GM12872 (cell line): ENCODE measurements at regions not wholly inside any gene's neighbourhood (a gene's known extent, or its start where the extent isn't known, plus 50 kb on each side); places are given as distances from the start of the nearest gene placed in this dataset.

Experiments
- TF ChIP-seq, protein P1 (sequence below): IDR thresholded peaks from 3 replicates; pipeline ENCODE4 v1.5.1; 2011; ENCODE audit warnings: low read depth, mild to moderate bottlenecking, low read length, moderate library complexity; ENCODE audit not compliant: insufficient read depth

DNA sequence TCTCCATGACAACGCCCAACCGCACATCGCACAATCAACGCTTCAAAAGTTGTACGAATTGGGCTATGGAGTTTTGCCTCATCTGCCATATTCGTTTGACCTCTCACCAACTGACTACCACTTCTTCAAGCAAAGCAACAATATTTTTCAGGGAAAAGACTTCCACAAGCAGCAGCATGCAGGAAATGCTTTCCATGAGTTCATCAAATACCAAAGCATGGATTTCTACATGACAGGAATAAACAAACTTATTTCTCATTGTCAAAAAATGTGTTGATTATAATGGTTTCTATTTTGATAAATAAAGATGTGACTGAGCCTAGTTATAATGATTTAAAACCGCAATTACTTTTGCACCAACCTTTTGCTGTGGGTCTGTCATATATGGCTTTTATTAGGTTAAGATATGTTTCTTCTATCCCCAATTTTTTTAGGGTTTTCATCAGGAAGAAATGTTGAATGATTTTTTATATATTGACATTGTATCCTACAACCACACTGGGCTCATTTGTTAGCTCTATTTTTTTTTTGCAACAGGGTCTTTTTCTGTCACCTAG, 138.4 kb downstream of the PWWP3B start:
- TF ChIP-seq, protein P1, sequence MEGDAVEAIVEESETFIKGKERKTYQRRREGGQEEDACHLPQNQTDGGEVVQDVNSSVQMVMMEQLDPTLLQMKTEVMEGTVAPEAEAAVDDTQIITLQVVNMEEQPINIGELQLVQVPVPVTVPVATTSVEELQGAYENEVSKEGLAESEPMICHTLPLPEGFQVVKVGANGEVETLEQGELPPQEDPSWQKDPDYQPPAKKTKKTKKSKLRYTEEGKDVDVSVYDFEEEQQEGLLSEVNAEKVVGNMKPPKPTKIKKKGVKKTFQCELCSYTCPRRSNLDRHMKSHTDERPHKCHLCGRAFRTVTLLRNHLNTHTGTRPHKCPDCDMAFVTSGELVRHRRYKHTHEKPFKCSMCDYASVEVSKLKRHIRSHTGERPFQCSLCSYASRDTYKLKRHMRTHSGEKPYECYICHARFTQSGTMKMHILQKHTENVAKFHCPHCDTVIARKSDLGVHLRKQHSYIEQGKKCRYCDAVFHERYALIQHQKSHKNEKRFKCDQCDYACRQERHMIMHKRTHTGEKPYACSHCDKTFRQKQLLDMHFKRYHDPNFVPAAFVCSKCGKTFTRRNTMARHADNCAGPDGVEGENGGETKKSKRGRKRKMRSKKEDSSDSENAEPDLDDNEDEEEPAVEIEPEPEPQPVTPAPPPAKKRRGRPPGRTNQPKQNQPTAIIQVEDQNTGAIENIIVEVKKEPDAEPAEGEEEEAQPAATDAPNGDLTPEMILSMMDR = no peak

DNA sequence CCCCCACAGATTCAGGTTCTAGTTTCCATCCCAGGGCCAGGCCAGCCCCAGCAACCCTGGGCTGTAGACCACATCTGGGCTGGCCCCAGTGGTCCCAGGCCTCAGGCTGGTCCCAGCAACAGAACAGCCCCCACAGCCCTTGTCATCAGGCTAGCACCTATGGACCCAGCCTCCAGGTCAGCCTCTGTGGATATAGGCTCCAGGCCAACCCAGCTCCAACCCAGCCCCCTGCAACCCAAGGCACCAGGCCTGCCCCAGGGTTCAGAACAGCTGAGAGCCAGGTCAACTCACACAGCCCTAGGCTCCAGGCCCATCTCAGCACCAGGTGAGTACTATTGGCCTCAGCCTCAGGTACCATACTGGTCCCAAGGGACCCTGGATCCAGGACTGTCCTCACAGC, 155.3 kb downstream of the PWWP3B start:
- TF ChIP-seq, protein P1 = no peak

DNA sequence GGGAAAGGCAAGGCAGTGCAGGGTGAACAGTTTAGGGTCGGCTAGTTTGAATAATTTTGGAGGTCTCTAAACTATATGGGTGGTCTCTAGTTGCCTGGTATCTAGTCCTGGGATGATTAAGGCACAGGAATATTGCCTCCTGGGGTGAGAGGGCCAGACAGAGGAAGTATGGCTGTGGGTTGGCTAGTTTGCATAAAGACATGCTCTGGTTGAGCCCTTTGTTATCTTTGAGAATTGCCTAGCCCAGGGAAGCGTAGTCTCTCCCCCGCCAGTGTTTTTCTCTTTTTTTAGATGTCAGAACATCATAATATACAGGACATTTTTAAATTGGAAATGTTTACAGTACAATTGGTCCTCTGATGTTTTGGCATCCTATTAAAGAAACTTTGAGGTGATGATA, 163.5 kb downstream of the PWWP3B start:
- TF ChIP-seq, protein P1 = no peak

DNA sequence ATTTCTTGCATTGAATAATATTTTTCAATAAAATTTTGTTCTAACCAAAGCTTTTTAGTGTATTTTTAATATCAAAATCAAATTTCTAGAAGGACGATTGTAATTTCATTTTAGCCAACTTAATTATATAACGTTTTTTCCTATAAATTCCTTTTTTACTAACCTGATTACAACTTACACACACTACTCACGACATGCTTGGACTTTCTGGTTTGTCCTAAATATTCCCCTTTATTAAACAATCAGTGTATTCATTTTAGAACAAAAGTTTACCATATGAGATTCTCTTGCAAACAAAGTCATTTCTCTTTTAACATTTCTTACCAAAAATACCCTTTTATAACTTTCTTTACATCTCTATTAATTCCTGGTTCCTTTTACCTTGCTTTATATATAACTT, 173.7 kb downstream of the PWWP3B start:
- TF ChIP-seq, protein P1 = no peak

DNA sequence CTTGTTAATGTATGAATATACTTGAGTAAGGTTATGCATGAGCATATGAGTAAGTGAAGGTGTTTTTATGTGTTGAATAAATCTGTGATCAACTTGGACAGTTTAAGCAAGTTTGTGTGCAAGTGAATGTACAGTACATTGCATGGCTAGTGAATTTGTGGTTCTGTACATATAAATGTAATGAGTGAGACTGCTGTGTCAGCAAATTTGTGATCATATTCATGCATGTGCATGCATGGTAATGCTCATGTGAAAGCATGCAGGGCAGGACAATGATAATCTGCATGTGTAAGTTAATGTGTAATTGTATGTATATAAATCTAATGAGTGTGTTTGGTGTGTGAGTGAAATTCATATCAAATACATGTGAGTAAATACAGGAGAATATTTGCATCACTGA, 188.5 kb downstream of the PWWP3B start:
- TF ChIP-seq, protein P1 = no peak

DNA sequence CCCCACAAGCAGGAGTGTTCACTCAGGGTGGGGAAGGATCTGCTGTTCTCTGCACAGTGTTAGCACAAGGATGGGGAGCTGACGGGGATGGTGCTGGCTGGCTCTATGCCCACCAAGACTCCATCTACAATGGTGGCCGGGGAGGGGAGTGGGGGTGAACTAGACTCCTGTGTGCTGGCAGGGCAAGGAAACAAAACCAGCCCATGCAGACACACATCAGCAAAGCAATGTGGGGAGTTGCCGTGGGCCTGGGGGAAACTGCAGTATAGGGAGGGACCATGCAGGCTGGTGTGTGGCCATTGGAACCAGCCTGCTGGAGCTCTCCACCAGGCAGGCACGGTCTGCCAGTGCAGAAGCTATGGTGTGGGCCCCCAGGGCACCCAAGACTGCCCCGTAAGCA, 195.1 kb downstream of the PWWP3B start:
- TF ChIP-seq, protein P1 = no peak

DNA sequence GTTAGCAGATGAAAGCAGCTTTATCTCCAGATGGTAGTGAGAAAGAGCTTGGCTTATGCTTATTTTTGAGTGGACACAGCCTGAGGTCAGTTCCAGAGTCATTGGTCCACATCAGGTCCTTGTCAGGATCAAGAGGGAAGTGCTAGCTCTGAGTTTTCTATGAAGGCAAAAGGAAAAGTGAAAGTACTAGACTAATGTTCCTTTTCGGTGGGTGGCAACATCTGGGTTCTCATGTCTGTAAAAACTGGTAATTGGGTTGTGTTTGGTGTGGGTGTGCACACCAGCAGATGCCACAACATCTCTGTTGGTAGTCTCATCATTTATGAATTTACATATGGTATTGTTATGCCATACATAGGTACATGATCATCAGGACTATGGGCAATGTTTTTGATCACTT, 210.5 kb downstream of the PWWP3B start:
- TF ChIP-seq, protein P1 = no peak
